Heart left ventricle (tissue), 13 donors: ENCODE measurements at regions not wholly inside any gene's neighbourhood (a gene's known extent, or its start where the extent isn't known, plus 50 kb on each side); places are given as distances from the start of the nearest gene placed in this dataset.

Experiments used
- CTCF ChIP-seq, 12 donors: fragments of 200-600 bp; sonication (generic) in 4 of 12; IDR thresholded peaks; one replicate each; pipeline versions ENCODE4 v1.5.0 to v1.8.0; 2018 to 2022; ENCODE audit warnings: antibody characterized with exemption in 12 of 12, mild to moderate bottlenecking in 5 of 12
- POLR2A ChIP-seq, 2 donors: fragments of 450-650 bp; IDR thresholded peaks; one replicate each; pipeline ENCODE4 v1.6.1; 2017; ENCODE audit warnings: antibody characterized with exemption in 2 of 2, mild to moderate bottlenecking in 2 of 2, moderate library complexity in 2 of 2
- donor health status: ischemic (EF 13 %, LVEDD 7.1; RV severe dilation, severe dysfunction).
- donor health status: DM: no; HTN: yes; CAD: no.
- donor health status: DM: no; HTN: no; CAD: no.
- donor health status: ischemic (EF 25% LVEDD 6.9; RV normal size, moderate dysfunction).
- donor health status: ischemic (EF 25% LVEDD 5.7; RV mildly dilated, moderate dysfunction).
- donor health status: ischemic (EF 35%, LVEDD 5.7; RV mildly dilated, moderate dysfunction).
- donor health status: nonischemic (EF 11% LVEDD 7.7; RV severe dilation, severe dysfunction).
- donor health status: DM: yes; HTN: yes; CAD: no.
- donor health status: PGD.
- donor health status: ischemic (EF 29% LVEDD 5.4; RV normal size, mild dysfunction).
- donor health status: nonischemic (EF 23%, LVEDD 6.1; RV moderate dilation, normal function).

GRCh38 chr10:23813687-23814086 lies 374.8 kb downstream of the OTUD1 start:
- no peak for TF ChIP-seq CTCF (IDR thresholded peaks at IDR 0.05)
- no peak for TF ChIP-seq POLR2A (IDR thresholded peaks at IDR 0.05)
